GM21717 (cell line): ENCODE measurements at regions not wholly inside any gene's neighbourhood (a gene's known extent, or its start where the extent isn't known, plus 50 kb on each side); places are given as distances from the start of the nearest gene placed in this dataset.
"Not testable (repeated sequence)": the region's sequence is repeated elsewhere in the genome, so short reads cannot be mapped to it uniquely, and the experiment has no call there.

Experiments
- ATAC-seq: cut with Tn5 transposase; IDR thresholded peaks from one replicate; pipeline ENCODE4 v1.9.1; 2021; ENCODE audit warnings: mild to moderate bottlenecking, moderate library complexity; ENCODE audit not compliant: unreplicated experiment

DNA sequence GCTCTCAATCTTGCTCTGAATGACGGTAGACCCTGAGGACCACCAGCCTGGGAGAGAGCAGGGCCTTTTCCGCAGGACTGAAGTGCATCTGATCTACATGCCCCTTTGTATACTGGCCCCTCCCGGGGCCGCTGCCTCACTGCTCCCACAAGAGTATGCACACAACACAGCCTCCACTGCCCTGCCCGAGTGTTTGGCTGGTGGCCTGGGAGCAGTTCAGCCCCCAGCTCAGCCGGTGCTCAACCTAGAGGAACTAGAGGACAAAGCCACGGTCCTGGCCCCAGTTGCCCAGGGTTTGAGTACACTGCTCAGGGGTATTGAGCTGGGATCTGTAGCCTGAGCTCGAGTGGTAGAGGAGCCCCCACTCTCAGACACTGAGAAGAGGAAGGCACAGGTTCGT is 118.9 kb upstream of the CAB39 start:
- no peak for ATAC-seq

DNA sequence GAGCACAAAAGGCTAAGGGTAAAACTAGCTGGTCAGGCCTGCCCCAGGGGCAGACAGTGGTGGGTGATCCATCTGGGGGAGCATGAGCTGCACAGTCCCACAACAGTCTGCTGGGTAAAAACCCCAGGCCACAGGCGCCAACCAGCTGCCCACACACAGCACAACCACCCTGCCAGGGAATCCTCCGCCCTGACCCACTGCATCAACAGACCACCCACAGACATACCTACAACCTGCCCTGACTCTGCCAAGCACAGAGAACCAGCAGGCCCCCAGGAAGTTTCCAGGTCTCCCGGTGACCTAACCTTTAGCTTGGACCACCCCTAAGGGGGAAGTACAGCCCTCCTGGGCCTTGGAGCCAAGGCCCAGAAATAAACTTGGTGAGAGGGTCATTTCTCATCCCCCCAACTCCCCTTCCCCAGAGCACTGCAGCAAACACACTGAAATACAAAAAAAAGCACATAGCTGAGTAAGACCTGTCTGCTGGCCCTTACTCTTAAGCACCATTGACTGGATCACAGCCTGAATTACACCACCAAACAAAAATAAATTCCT is 118.3 kb upstream of the CAB39 start:
- no peak for ATAC-seq

DNA sequence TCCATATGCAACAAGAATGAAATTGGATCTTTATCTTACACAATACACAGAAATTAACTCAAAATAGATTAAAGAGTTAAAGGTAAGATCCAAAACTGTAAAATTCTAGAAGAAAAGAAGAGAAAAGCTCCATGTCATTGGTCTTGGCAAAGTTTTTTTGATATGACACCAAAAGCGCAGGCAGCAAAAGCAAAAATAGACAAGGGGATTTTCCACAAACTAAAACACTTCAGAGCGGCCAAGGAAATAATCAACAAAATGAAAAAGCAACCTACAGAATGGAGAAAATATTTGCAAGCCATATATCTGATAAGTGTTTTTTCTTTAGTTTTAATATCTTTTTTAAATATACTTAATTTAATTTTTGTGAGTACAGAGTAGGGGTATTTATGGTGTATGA is 112.8 kb upstream of the CAB39 start:
- ATAC-seq = no peak

DNA sequence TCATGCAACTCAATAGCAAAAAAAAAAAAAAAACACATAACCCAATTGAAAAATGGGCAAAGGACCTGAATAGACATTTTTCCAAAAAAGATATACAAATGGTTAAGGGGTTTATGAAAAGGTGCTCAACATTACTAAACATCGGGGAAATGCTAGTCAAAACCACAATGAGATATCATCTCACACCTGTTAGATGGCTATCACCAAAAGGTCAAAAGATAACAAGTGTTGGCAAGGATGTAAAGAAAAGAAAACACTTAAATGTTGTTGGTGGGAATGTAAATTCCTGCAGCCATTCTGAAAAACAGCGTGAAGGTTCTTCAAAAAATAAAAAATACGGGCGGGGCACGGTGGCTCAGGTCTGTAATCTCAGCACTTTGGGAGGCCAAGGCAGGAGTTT is 112.4 kb upstream of the CAB39 start:
- ATAC-seq = no peak

DNA sequence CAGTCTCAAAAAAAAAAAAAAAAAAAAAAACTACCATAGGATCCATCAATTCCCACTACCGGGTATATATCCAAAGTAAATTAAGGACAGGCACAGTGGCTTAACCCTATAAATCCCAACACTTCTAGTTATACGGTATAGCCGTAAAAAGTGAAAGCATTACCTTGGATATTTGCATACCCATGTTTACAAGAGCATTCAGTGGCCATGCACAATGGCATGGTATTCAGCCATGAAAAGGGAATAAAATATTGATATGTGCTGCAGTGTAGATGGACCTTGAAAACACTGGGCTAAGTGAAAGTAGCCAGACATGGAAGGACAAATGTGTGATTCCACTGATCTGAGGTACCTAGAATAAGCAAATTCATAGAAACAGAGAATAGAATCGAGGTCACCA is 111.8 kb upstream of the CAB39 start:
- no peak for ATAC-seq

DNA sequence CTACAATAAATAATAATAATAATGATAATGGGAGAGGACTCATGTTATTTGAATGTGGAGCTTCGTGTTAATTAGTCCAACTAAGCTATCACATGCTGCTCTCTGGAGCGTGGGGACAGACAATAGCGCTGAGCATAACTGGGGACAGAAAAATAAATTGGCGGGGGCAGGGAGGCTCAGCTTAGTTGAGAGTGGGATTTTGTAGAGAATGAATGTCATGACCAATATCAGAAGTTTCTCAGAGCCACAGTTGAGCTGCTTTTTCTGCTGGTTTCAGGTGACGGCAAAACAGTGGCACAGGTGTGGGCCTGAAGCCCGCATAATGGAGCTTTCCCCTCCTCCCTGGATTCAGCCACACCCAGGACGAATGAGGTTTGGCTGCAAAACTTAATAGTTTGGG is 111.1 kb upstream of the CAB39 start:
- ATAC-seq = peak; percentile 62

DNA sequence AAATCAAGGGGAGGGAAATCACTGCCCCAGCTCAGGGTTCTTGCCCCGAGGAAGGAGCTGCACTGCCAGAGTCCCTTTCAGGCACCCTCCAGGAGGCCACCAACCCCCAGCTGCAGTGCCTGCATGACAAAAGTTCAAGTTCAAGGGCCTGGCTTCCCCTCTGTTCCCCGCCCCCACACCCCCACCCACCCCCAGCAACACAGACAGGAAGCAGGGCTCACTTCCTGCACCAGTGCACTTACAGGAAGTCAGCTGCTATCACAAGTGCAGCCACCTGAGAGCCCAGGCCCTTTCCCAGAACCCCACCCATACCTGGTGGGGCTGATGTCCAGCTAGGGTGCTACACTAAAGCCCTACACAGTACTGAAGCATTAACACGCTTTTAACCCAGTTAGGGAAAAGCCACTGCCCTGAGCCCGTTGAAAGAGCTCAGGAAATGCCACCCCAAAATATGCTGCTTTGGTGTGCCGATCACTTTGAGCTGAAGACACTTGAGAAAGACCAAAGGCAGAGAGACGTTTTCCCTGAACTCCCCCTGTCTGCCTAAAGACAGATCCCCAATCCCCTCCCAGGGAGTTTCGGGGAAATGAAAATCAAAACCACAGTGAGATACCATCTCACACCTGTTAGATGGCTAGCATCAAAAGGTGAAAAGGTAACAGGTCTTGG is 109.9 kb upstream of the CAB39 start:
- ATAC-seq = peak; percentile 64

DNA sequence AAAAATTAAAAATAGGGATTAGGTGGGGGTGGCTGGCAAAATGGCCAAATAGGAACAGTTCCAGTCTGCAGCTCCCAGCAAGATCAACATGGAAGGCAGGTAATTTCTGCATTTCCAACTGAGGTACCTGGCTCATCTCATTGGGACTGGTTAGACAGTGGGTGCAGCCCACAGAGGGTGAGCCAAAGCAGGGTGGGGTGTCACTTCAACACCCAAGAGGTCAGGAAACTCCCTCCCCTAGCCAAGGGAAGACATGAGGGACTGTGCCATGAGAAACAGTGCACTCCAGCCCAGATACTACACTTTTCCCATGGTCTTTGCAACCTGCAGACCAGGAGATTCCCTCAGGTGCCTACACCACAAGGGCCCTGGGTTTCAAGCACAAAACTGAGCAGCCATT is 109.3 kb upstream of the CAB39 start:
- not testable (repeated sequence) for ATAC-seq

DNA sequence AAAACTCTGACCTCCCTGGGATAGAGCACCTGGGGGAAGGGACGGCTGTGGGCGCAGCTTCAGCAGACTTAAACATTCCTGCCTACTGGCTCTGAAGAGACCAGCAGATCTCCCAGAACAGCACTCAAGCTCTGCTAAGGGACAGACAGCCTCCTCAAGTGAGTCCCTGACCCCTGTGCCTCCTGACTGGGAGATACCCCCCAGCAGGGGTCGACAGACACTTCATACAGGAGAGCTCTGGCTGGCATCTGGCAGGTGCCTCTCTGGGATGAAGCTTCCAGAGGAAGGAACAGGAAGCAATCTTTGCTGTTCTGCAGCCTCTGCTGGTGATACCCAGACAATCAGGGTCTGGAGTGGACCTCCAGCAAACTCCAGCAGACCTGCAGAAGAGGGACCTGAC is 108.5 kb upstream of the CAB39 start:
- ATAC-seq = not testable (repeated sequence)

DNA sequence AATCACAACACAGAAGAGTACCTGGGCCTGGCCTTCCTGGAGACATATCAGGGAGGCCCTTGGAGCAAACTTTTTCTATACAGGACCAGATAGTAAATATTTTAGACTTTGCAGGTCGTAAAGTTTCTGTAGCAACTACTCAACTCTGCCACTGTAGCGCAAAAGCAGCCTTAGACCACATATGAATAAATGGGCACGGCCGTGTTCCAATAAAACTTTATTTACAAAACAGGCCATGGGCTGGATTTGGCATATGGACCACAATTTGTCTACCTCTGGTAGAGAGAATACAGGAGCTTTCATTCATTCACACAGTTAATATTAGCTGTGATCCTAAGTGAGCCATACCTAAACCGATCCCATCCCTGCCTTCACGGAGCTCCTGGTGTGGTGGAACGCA is 98.6 kb upstream of the CAB39 start:
- no peak for ATAC-seq

DNA sequence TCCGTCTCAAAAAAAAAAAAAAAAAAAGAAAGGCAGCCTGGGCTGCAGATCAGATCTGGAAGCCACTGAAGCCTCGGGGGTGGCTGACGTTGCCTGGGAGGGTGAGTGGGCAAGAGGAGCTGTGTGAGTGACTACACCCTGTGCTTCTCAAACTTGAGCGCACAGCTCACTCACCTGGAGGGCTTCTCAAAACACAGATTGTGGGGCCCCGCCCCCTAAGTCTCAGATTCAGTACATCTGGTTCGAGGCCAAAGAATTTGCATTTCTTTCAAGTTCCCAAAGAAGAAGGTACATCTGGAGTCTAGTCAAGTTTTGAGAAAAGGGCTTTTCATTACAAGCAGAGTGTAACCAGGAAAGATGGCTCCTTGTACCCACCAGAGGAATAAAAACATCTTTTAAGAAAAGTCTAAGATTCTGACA is 97.7 kb upstream of the CAB39 start:
- ATAC-seq = peak; percentile 86

DNA sequence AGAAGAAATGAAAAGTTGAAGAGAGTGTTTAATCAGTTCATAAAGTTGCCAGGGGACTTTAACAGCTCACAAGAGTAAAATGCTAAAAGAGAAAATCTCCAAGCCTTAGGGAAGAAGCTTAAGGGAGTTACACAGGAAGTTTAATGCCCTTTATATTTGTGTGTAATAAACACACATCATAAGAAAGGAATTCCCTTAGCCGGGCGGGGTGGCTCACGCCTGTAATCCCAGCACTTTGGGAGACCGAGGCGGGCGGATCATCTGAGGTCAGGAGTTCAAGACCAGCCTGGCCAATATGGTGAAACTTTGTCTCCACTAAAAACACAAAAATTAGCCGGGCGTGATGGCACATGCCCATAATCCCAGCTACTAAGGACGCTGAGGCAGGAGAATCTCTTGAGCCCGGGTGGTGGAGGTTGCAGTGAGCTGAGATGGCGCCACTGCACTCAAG is 95.4 kb upstream of the CAB39 start:
- ATAC-seq = not testable (repeated sequence)

DNA sequence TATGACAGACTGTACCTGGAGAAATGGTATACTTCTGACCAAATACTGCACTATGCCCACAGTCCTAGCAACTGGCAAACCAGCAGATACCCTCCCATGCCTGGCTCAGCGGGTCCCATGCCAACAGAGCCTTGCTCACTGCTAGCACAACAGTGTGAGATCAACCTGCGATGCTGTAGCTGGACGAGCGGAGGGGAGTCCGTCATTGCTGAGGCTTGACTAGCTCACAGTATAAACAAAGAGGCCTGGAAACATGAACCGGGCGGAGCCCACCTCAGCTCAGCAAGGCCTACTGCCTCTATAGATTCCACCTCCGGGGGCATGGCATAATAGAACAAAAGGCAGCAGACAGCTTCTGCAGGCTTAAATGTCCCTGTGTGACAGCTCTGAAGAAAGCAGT is 93.2 kb upstream of the CAB39 start:
- ATAC-seq = no peak

DNA sequence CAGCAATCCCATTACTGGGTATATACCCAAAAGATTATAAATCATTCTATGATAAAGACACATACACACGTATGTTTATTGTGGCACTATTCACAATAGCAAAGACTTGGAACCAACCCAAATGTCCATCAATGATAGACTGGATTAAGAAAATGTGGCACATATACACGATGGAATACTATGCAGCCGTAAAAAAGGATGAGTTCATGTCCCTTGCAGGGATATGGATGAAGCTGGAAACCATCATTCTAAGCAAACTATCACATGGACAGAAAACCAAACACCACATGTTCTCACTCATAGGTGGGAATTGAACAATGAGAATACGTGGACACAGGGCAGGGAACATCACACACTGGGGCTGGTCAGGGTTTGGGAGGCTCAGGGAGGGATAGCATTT is 87.4 kb upstream of the CAB39 start:
- not testable (repeated sequence) for ATAC-seq

DNA sequence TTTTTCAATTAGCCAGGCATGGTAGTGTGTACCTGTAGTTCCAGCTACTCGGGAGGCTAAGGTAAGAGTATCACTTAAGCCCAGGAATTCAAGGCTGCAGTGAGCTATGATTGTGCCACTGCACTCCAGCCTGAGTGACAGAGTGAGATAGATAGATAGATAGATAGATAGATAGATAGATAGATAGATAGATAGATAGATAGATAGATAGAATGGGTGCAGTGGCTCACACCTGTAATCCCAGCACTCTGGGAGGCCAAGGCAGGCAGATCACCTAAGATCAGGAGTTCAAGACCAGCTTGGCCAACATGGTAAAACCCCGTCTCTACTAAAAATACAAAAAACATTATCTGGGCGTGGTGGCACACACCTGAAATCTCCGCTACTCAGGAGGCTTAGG is 85.6 kb upstream of the CAB39 start:
- not testable (repeated sequence) for ATAC-seq

DNA sequence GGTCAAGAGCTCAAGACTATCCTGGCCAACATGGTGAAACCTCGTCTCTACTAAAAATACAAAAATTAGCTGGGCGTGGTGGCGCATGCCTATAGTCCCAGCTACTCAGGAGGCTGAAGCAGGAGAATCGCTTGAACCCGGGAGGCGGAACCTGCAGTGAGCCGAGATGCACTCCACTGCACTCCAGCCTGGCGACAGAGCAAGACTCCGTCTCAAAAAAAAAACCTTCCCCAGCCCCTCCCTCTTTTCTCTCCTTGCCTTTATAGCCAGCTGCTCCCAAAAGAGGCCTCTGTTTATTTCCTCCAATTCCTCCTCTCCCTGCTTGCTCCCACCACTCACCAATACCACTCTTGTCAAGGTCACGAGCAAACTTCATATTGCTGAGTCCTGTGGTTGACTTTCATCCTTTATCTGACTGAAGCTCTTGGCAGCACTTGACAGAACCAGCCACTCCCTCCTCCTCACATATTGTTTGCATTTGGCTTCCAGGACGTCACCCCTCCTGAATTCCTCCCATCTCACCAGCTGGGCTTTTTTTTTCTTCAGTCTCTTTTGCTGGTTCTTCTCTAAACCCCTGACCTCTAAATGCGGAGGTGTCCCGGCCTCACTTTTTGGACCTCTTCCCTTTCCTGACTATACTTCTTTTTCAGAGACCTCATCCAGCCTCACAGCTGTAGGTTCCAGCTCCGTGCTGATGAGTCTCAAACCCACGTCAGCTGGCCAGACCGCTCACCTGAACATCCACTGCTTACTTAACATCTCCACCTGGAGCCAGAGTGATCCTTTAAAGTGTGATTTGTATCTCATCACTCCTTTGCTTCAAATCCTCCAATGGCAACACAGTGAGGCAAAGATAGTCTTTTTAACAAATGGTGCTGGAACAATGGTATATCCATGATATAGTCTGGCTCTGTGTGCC is 84.6 kb upstream of the CAB39 start:
- no peak for ATAC-seq

DNA sequence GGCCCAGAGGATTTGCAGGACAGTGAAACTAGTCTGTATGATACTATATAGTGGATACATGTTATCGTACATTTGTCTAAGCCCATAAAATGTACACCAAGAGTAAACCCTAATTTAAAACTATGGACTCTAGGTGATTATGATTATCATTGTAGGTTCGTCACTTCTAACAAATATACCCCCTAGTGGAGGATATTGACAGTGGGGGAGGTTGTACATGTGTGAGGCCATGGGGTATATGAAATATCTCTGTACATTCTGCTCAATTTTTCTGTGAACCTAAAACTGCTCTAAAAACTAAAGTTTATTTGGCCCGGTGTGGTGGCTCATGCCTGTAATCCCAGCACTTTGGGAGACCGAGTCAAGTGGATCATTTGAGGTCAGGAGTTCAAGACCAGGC is 81.2 kb upstream of the CAB39 start:
- ATAC-seq = no peak

DNA sequence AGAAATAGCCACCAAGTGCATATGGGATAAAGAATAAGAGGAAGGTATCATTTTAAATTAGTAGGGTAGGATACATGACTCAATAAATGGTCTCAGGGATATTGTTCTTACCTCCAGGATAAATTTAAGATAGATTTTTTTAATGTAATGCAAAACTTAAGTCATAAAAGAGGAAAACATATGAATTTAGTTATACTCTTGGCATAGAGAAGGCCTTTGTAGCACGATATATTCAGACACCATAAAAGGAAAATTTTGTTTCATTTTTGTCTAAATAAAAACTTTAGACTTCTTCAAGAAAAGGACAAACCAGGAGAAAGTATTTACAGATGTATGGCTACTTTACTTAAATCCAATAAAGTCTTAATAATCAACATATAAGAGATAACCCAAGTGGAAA is 78.5 kb upstream of the CAB39 start:
- no peak for ATAC-seq

DNA sequence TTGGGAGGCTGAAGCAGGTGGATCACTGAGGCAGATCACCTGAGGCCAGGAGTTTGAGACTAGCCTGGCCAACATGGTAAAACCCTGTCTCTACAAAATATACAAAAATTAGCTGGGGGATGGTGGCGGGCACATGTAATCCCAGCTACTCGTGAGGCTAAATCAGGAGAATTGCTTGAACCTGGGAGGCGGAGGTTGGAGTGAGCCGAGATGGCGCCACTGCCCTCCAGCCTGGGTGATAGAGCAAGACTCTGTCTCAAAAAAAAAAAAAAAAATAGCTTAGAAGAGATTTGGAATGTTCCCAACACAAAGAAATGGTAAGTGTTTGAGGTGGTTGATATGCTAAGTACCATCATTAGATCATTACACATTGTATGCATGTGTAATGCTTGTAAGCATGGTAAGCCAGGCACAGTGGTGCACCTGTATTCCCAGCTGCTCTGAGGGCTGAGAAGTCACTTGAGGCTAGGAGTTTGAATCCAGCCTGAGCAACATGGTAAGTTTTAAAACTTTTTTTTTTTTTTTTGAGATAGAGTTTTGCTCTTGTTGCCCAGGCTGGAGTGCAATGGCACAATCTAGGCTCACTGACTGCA is 77.8 kb upstream of the CAB39 start:
- not testable (repeated sequence) for ATAC-seq

DNA sequence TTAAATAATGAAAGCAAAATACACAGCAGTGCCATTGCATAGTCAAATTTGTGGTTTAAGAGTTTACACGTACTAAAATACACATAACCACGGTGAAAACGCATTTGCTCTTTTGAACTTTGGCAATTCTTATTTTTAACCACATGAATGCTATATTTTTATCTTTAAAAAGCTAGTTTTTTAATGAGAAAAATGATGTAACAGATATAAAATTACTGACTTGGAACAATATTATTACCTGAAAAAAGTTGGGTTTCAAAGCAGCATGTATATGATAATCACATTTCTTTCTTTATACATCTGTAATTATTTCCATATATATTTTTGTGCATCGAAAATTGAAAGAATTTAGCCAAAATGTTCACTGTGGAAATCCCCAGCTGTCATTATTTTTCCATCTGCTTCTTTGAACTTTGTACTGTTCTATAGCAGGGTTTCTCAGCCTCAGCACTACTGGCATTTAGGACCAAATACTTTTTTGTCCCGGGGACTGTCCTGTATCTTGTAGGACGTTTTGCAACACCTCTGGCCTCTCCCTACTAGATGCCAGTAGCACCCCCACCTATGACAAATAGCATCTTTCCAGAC is 75.9 kb upstream of the CAB39 start:
- ATAC-seq = no peak

DNA sequence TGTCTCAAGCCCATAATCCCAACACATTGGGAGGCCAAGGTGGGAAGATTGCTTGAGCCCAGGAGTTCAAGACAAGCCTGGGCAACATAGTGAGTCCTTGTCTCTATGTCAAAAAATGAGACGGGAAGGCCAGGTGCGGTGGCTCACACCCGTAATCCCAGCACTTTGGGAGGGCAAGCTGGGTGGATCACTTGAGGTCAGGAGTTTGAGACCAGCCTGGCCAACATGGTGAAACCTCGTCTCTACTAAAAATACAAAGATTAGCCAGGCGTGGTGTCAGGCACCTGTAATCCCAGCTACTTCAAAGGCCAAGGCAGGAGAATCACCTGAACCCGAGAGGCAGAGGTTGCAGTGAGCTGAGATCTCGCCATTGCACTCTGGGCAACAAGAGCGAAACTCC is 75.2 kb upstream of the CAB39 start:
- not testable (repeated sequence) for ATAC-seq
